ENCODE measurements at regions not wholly inside any gene's neighbourhood (a gene's known extent, or its start where the extent isn't known, plus 50 kb on each side); places are given as distances from the start of the nearest gene placed in this dataset.

DNA sequence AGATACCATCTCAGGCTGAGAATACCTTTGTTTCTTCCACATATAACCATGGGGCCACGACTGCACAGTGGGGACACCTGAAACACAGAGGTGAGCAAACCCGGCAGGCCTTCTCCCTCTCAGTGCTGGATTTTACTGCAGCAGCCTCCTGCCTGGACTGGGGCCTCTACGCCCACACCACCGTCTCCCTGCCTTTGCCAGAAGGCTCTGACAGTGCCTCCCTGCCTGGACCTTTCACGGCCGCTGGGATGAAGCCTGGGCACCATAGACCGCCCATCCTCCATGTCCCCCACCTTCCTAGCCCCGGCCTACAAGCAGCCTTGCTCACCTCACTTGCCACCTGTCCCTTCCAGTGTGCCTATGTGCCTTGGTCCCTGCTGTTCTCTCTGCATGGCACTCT is 214.3 kb downstream of the NFKBIZ start:
- H3K9me3 ChIP-seq (ENCODE audit: insufficient read depth, low read length), result no peaks in the 10 kb centered on the region
- H3K27me3 ChIP-seq (ENCODE audit: low read depth, low read length), result no peaks in the 10 kb centered on the region
- no peaks in the 10 kb centered on the region for H3K79me2 ChIP-seq (ENCODE audit: low read length)
- no peak overlapping the region for H3K27ac ChIP-seq (ENCODE audit: low read length)
- TF ChIP-seq, protein P1, sequence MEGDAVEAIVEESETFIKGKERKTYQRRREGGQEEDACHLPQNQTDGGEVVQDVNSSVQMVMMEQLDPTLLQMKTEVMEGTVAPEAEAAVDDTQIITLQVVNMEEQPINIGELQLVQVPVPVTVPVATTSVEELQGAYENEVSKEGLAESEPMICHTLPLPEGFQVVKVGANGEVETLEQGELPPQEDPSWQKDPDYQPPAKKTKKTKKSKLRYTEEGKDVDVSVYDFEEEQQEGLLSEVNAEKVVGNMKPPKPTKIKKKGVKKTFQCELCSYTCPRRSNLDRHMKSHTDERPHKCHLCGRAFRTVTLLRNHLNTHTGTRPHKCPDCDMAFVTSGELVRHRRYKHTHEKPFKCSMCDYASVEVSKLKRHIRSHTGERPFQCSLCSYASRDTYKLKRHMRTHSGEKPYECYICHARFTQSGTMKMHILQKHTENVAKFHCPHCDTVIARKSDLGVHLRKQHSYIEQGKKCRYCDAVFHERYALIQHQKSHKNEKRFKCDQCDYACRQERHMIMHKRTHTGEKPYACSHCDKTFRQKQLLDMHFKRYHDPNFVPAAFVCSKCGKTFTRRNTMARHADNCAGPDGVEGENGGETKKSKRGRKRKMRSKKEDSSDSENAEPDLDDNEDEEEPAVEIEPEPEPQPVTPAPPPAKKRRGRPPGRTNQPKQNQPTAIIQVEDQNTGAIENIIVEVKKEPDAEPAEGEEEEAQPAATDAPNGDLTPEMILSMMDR (IDR thresholded peaks at IDR 0.05; ENCODE audit: low read depth, low read length), result no peak
- TF ChIP-seq EZH2phosphoT487 (IDR thresholded peaks at IDR 0.05; ENCODE audit: low read depth), result no peak
- H4K20me1 ChIP-seq (ENCODE audit: insufficient read depth, low read length), result no peaks in the 10 kb centered on the region
- no peak overlapping the region for H3K4me2 ChIP-seq (ENCODE audit: low read length)
- no peak overlapping the region for H3K9ac ChIP-seq (ENCODE audit: low read length)
- H3K36me3 ChIP-seq (replicated peaks; ENCODE audit: low read depth, low read length), result no peaks in the 10 kb centered on the region
- H3K4me1 ChIP-seq (ENCODE audit: low read length), result peaks cover 26% of the 10 kb centered on the region
- no peak overlapping the region for H2AFZ ChIP-seq (ENCODE audit: low read depth, low read length)
- H3K4me3 ChIP-seq (ENCODE audit: low read length), result no peak overlapping the region

DNA sequence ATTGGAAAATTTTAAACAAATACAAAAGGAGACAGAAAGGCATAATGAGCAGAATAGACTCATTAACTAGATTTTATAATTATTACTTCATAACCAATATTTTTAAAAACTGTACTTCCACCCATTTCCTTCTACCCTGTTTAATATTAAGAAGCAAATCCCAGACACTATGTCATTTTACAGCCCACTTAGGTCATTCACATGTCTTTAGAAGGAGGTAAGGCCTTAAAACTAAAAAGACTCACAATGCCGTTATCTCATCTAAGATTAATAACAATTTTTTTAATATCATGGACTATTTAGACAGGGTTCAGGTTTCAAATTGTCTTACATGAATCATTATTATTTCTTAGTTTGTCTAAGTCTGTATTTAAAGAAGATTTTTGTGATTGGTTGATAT is 217.2 kb downstream of the NFKBIZ start:
- H2AFZ ChIP-seq (ENCODE audit: low read depth, low read length), result no peak overlapping the region
- no peak overlapping the region for H3K4me3 ChIP-seq (ENCODE audit: low read length)
- no peak overlapping the region for H3K4me2 ChIP-seq (ENCODE audit: low read length)
- H3K79me2 ChIP-seq (ENCODE audit: low read length), result no peaks in the 10 kb centered on the region
- no peak for TF ChIP-seq EZH2phosphoT487 (IDR thresholded peaks at IDR 0.05; ENCODE audit: low read depth)
- TF ChIP-seq, protein P1 (IDR thresholded peaks at IDR 0.05; ENCODE audit: low read depth, low read length), result no peak
- H4K20me1 ChIP-seq (ENCODE audit: insufficient read depth, low read length), result no peaks in the 10 kb centered on the region
- H3K9me3 ChIP-seq (ENCODE audit: insufficient read depth, low read length), result no peaks in the 10 kb centered on the region
- H3K27me3 ChIP-seq (ENCODE audit: low read depth, low read length), result no peaks in the 10 kb centered on the region
- H3K27ac ChIP-seq (ENCODE audit: low read length), result no peak overlapping the region
- H3K4me1 ChIP-seq (ENCODE audit: low read length), result no peaks in the 10 kb centered on the region
- no peak overlapping the region for H3K9ac ChIP-seq (ENCODE audit: low read length)
- no peaks in the 10 kb centered on the region for H3K36me3 ChIP-seq (replicated peaks; ENCODE audit: low read depth, low read length)

DNA sequence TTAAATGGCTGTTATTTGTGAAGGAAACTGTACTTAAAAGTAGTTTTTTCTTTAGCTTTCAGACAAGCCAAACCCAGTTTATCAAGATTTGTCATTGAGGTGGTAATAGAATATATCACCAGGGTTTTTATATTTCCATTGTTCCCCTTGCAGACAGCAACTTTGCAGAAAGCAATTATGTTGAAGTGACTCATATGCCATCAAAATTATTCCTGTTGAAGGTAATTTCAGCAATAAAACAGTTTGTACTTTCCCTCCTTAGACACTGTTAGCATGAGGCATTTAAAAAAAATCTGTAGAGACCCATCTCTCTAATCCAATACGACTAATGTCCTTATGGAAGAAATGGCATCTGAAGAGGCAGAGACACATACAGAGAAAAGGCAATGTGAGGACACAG is 219.0 kb downstream of the NFKBIZ start:
- Histone ChIP-seq H3K27ac (ENCODE audit: low read length) (no peak overlapping the region), H3K79me2 (ENCODE audit: low read length) (no peaks in the 10 kb centered on the region), H3K9me3 (ENCODE audit: insufficient read depth, low read length) (no peaks in the 10 kb centered on the region), H2AFZ (ENCODE audit: low read depth, low read length) (no peak overlapping the region), H3K4me1 (ENCODE audit: low read length) (no peaks in the 10 kb centered on the region), H4K20me1 (ENCODE audit: insufficient read depth, low read length) (no peaks in the 10 kb centered on the region), H3K27me3 (ENCODE audit: low read depth, low read length) (no peaks in the 10 kb centered on the region), H3K4me3 (ENCODE audit: low read length) (no peak overlapping the region), H3K9ac (ENCODE audit: low read length) (no peak overlapping the region), H3K4me2 (ENCODE audit: low read length) (no peak overlapping the region), H3K36me3 (replicated peaks; ENCODE audit: low read depth, low read length) (no peaks in the 10 kb centered on the region)
- TF ChIP-seq, protein P1 (IDR thresholded peaks at IDR 0.05; ENCODE audit: low read depth, low read length), result no peak
- TF ChIP-seq EZH2phosphoT487 (IDR thresholded peaks at IDR 0.05; ENCODE audit: low read depth), result no peak

DNA sequence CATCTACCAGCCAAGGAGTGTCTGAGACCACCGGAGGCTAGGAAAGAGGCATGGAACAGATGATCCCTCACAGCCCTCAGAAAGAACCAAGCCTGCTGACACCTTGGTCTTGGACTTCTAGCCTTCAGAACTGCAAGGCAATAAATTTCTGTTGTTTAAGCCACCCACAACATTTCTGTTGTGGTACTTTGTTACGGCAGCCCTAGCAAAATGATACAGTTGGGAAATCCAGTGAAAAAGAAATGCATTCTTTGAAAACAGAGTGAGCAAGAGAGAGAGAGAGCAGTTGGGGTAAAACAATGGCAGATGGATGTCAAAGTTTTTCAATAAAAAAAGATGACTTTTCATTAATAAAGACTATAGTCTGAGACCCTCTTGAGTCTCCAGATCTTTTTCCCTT is 219.4 kb downstream of the NFKBIZ start:
- Histone ChIP-seq H3K27ac (ENCODE audit: low read length) (no peak overlapping the region), H3K27me3 (ENCODE audit: low read depth, low read length) (no peaks in the 10 kb centered on the region), H2AFZ (ENCODE audit: low read depth, low read length) (no peak overlapping the region), H3K79me2 (ENCODE audit: low read length) (no peaks in the 10 kb centered on the region), H3K4me2 (ENCODE audit: low read length) (no peak overlapping the region), H3K36me3 (replicated peaks; ENCODE audit: low read depth, low read length) (no peaks in the 10 kb centered on the region), H3K9me3 (ENCODE audit: insufficient read depth, low read length) (no peaks in the 10 kb centered on the region), H4K20me1 (ENCODE audit: insufficient read depth, low read length) (no peaks in the 10 kb centered on the region), H3K4me3 (ENCODE audit: low read length) (no peak overlapping the region), H3K4me1 (ENCODE audit: low read length) (no peaks in the 10 kb centered on the region), H3K9ac (ENCODE audit: low read length) (no peak overlapping the region)
- TF ChIP-seq, protein P1 (IDR thresholded peaks at IDR 0.05; ENCODE audit: low read depth, low read length), result no peak
- TF ChIP-seq EZH2phosphoT487 (IDR thresholded peaks at IDR 0.05; ENCODE audit: low read depth), result no peak
